CD4-positive, alpha-beta T cell treated with Interleukin-6 at 100 ng/mL for 8 hours (primary cell): ENCODE measurements at regions not wholly inside any gene's neighbourhood (a gene's known extent, or its start where the extent isn't known, plus 50 kb on each side); places are given as distances from the start of the nearest gene placed in this dataset.
"Not testable (repeated sequence)": the region's sequence is repeated elsewhere in the genome, so short reads cannot be mapped to it uniquely, and the experiment has no call there.

Experiments
- DNase-seq: peaks from one replicate; pipeline ENCODE4 v3.0.0-alpha.2; 2020; ENCODE audit warnings: mixed read lengths, low spot score

DNA sequence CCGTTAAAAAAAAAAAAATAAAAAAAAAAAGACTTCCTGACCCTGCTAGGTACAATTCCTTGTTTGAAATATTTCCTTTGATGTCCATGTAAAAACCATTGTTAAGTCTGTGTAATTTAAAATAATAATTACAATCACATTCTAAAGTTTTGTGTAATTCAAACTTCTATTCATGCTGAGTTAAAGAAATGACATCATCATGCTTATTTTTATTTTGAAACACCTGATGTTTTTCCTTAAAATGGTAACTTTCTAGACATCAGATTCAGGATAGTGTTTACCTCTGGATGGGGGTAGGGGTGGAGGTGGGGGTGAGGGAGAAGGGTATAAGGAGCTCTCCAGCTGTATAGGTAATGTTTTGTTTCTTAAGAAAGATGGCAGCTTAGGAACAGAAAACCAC is 92.8 kb downstream of the ADCYAP1 start:
- DNase-seq = no peak

GRCh38 chr18:998936-999335 is 94.3 kb downstream of the ADCYAP1 start:
- no peak for DNase-seq

DNA sequence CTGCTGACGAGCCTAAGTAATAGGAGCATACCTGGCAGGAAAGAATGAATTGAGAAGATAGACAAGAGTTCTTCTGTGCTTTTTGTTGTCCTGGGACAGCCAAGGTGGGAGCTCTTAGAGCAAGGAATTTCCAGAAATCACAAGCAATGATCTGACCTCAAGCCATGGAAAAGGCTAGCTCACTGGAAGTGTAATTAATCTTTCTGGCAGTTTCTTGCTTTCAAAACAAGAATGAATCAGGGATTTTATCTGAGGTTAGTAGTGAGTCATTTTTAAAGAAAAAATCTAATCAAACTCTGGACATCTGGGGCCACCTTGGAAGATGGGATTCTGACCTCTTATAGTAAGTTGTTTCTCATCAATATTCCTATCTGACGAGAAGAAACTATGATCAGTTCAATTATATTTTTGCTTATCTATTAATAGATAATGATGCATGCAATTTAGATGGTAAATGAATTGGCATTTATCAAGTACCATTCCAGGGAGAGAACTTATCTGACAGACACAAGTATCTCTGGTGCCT is 98.0 kb downstream of the ADCYAP1 start:
- DNase-seq = no peak

GRCh38 chr18:1003499-1003898 is 98.8 kb downstream of the ADCYAP1 start:
- DNase-seq = no peak

- DNase-seq = no peak
These were observed 101.6 kb downstream of the ADCYAP1 start for GRCh38 chr18:1006304-1006703.

GRCh38 chr18:1006965-1007364 is 102.3 kb downstream of the ADCYAP1 start:
- no peak for DNase-seq

GRCh38 chr18:1011349-1011748 is 106.7 kb downstream of the ADCYAP1 start:
- DNase-seq = no peak

GRCh38 chr18:1012775-1013174 is 108.1 kb downstream of the ADCYAP1 start:
- DNase-seq = no peak

GRCh38 chr18:1013951-1014350 is 109.3 kb downstream of the ADCYAP1 start:
- DNase-seq = no peak

DNA sequence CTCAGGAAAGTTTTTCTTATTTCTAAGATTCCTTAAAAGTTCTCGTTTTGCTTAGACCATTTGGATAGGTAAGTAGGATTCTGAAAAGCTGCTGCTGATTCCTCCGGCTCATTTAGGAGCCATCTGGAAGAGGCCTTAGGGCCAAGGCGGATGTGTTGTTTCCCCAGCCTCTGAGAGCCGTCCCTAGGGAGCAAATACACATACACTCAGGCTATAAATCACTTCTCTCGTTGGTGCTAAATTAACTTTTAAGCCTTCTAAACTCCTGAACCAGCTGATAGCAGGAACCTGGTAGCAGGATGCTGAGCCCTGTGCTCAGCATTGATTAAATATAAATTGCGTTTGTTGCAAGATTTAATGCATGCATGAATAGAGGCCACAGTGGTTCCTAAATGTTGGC is 109.8 kb downstream of the ADCYAP1 start:
- no peak for DNase-seq

GRCh38 chr18:1014951-1015624 is 110.4 kb downstream of the ADCYAP1 start:
- no peak for DNase-seq

DNA sequence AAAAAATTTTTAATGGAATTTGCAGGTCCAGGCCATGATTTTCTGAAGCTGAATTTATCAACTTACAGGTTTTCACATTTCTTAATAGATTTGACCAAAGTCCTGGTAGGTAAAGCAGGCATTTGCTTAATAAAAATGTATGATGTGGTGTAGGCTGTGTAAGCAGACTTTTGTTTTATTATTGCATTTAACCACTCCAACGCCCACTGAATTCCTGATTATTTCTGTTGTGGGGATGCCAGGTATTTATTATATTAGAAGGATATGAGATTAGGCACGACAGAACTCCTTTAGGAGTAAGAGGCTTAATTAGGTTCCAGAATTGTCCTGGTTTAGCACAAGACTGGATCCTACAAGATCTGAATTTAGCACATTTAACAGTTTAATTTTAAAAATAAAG is 111.1 kb downstream of the ADCYAP1 start:
- DNase-seq = no peak

DNA sequence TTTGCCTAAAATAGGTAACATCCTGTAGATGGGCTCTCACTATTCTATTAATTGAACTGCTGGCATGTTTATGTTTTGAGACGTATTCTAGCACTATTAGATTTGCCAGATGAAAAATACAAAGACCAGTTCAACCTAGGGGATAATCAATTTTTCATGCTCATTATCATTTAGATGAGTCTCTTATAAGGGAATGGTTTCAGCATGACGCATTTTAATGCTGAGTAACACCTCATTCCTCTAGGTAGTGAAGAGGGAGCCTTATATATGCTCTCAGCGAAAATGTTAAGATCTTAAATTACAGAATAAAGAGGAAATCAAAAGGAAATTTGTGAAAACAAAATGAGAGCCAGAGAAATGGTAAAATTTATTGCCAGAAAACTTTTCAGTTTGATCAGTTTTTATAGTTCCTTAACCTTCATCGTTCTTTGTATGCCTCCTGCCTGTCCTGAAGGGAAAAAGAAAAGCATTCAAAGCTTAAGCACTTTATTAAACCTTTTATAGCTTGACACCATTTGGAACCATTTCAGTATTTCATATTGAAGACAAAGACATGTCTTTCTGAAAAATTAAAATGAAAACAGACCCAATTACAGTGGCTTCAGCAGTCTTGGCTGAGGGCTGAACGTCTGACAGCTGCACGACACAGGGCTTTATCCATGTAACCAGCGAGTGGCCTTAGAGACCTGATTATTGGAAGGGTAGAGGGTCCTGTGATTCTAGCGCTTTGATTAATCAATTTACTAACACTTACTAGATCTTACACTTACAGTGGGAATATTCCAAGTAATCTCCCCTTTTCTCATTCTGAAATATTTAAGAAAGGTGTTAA is 112.8 kb downstream of the ADCYAP1 start:
- DNase-seq = no peak

GRCh38 chr18:1018181-1018681 is 113.6 kb downstream of the ADCYAP1 start:
- DNase-seq = no peak

DNA sequence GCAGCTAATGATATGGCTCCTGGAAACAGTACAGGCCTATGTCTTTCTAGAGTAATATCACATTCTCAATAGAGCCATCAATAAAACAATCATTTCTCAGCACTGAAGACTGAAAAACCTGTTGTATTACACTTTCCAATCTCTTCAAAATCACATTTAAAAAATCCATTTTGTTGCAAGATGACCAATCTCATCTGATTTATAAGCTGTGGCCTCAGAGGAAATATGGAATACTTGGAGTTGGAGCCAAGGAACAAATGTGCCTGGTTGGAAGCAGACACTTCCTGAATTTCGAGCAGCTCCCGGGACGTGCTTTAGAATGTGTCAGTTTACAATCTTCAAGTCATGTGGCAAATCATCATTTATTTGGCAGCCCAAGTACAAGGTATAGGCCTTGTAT is 114.5 kb downstream of the ADCYAP1 start:
- no peak for DNase-seq

- no peak for DNase-seq
These were observed 116.2 kb downstream of the ADCYAP1 start for GRCh38 chr18:1020731-1021344.

DNA sequence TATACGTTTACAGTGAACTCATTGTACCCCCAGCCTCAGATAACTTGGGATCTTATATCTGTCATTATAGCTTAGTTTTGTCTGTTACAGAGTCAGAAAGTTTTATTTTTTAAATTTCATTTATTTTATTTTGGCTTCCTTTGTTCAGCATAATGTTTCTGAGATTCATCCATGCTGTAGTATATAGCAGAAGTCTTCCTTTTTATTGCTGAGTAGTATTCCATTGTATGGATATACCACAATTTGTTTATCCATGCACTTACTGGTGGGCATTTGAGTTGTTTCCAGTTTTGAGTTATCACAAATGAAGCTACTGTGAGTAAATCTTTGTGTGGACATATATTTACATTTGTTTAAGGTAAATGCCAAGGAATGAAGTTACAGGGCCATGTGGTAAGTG is 122.3 kb downstream of the ADCYAP1 start:
- no peak for DNase-seq

GRCh38 chr18:1033092-1033491 is 128.4 kb downstream of the ADCYAP1 start:
- DNase-seq = not testable (repeated sequence)

DNA sequence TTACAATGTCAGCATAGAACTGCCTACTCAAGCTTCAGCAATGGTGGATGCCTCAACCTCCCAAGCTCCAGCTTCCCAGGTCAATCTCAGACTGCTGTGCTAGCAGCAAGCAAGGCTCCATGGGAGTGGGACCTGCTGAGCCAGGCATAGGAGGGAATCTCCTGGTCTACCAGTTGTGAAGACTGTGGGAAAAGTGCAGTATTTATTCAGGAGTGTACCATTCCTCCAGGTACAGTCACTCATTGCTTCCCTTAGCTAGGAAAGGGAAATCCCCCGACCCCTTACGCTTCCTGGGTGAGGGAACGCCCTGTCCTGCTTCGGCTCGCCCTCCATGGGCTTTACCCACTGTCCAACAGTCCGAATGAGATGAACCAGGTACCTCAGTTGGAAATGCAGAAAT is 130.3 kb downstream of the ADCYAP1 start:
- no peak for DNase-seq

GRCh38 chr18:1036926-1037325 is 132.3 kb downstream of the ADCYAP1 start:
- DNase-seq = no peak

GRCh38 chr18:1037776-1038175 is 133.1 kb downstream of the ADCYAP1 start:
- DNase-seq = no peak

DNA sequence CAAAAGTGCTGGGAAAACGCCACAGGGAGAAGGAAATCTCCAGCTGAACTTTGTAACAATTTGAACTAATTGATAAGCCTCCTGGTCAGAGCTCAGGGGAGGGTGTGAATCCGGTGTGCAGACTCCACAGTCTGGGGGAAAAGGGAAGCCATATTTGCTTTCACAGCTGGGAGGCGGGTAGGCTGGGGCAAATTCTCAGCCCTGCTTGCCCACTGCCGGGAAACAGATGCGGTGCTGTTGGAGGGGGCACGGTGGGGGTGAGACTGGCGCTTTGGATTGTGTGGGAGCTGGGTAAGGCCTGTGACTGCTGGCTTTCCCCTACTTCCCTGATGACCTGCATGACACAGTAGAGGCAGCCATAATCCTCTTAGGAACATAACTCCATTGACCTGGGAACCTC is 134.8 kb downstream of the ADCYAP1 start:
- no peak for DNase-seq

- DNase-seq = not testable (repeated sequence)
These were observed 138.4 kb downstream of the ADCYAP1 start for GRCh38 chr18:1043039-1043438.
